ENCODE measurements at regions not wholly inside any gene's neighbourhood (a gene's known extent, or its start where the extent isn't known, plus 50 kb on each side); places are given as distances from the start of the nearest gene placed in this dataset.

GRCh38 chr13:47372751-47373150, 475.9 kb upstream of the HTR2A start:
- peaks cover 3% of the 10 kb centered on the region for H3K9me3 ChIP-seq
- intact Hi-C loops (cut with DNase I) = no loop called here
- H3K4me3 ChIP-seq = no peak overlapping the region
- no peak for TF ChIP-seq CTCF (IDR thresholded peaks at IDR 0.05)
- no peak overlapping the region for H3K27ac ChIP-seq
- ATAC-seq = no peak
- WGBS, 3 donors = 3 to 4% (median 3%) methylated on average over 1 of the region's 1 CpG
- H3K4me1 ChIP-seq = no peaks in the 10 kb centered on the region
- no peaks in the 10 kb centered on the region for H3K27me3 ChIP-seq (ENCODE audit: insufficient read depth in 3 of 3, low read length in 2 of 3)
- no peak for DNase-seq
- no peaks in the 10 kb centered on the region for H3K36me3 ChIP-seq (ENCODE audit: insufficient read depth in 1 of 2, low read depth in 1 of 2)

GRCh38 chr13:47351798-47352197, 454.9 kb upstream of the HTR2A start:
- ATAC-seq (no peak), DNase-seq (no peak)
- no peaks in the 10 kb centered on the region for H3K4me1 ChIP-seq
- no peak overlapping the region for H3K27ac ChIP-seq
- no peaks in the 10 kb centered on the region for H3K27me3 ChIP-seq (ENCODE audit: insufficient read depth in 3 of 3, low read length in 2 of 3)
- H3K9me3 ChIP-seq = no peaks in the 10 kb centered on the region
- H3K4me3 ChIP-seq = no peak overlapping the region
- H3K36me3 ChIP-seq (ENCODE audit: insufficient read depth in 1 of 2, low read depth in 1 of 2) = no peaks in the 10 kb centered on the region
- TF ChIP-seq CTCF (IDR thresholded peaks at IDR 0.05) = no peak
- 86 to 88% (median 88%) methylated on average over 3 of the region's 3 CpGs for WGBS, 3 donors
- intact Hi-C loops (cut with DNase I) = no loop called here

GRCh38 chr13:47350334-47351124, 453.7 kb upstream of the HTR2A start:
- 74 to 79% (median 79%) methylated on average over 2 of the region's 2 CpGs for WGBS, 3 donors
- no peak for TF ChIP-seq CTCF (IDR thresholded peaks at IDR 0.05)
- H3K9me3 ChIP-seq = no peaks in the 10 kb centered on the region
- H3K4me3 ChIP-seq = no peak overlapping the region
- intact Hi-C loops (cut with DNase I) = no loop called here
- no peak for DNase-seq
- ATAC-seq = no peak
- H3K27me3 ChIP-seq (ENCODE audit: insufficient read depth in 3 of 3, low read length in 2 of 3) = no peaks in the 10 kb centered on the region
- no peaks in the 10 kb centered on the region for H3K36me3 ChIP-seq (ENCODE audit: insufficient read depth in 1 of 2, low read depth in 1 of 2)
- no peaks in the 10 kb centered on the region for H3K4me1 ChIP-seq
- H3K27ac ChIP-seq = no peak overlapping the region

- 83 to 93% (median 87%) methylated on average over 1 of the region's 1 CpG for WGBS, 3 donors
- no peak overlapping the region for H3K4me3 ChIP-seq
- intact Hi-C loops (cut with DNase I) = no loop called here
- ATAC-seq = no peak
- H3K27me3 ChIP-seq (ENCODE audit: insufficient read depth in 3 of 3, low read length in 2 of 3) = no peaks in the 10 kb centered on the region
- TF ChIP-seq CTCF (IDR thresholded peaks at IDR 0.05) = no peak
- no peak overlapping the region for H3K27ac ChIP-seq
- no peaks in the 10 kb centered on the region for H3K36me3 ChIP-seq (ENCODE audit: insufficient read depth in 1 of 2, low read depth in 1 of 2)
- H3K4me1 ChIP-seq = no peaks in the 10 kb centered on the region
- peaks cover 6% of the 10 kb centered on the region for H3K9me3 ChIP-seq
- no peak for DNase-seq
Observed at GRCh38 chr13:47349211-47349610, 452.4 kb upstream of the HTR2A start.

Measured in psoas muscle (tissue), 7 donors.